Activated gamma-delta T cell treated with Interleukin-2 at 50 U/mL for 16 hours (primary cell): ENCODE measurements at regions not wholly inside any gene's neighbourhood (a gene's known extent, or its start where the extent isn't known, plus 50 kb on each side); places are given as distances from the start of the nearest gene placed in this dataset.
A peak's percentile ranks its signal among the peaks of the same experiment; 100 is the strongest.
"Not testable (repeated sequence)": the region's sequence is repeated elsewhere in the genome, so short reads cannot be mapped to it uniquely, and the experiment has no call there.

Experiments used
- DNase-seq: peaks from one replicate; pipeline ENCODE4 v3.0.0-alpha.2; 2020

DNA sequence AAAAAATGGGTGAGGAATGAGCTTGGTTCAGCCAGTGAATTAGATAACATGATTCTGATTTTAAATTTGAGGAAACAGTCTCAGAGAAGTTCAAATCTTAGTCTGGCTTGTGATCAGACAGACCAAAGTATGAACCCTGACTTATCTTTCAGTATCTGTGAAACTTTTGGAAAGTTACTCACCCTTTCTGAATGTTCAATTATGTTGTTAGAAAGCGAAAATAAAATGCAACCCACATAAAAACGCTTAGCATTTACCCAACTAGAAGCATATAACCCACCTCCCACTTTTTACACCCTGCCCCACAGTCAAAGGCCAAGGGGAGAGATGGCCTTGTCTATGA lies 319.7 kb downstream of the SPATA31A1 start:
- not testable (repeated sequence) for DNase-seq

DNA sequence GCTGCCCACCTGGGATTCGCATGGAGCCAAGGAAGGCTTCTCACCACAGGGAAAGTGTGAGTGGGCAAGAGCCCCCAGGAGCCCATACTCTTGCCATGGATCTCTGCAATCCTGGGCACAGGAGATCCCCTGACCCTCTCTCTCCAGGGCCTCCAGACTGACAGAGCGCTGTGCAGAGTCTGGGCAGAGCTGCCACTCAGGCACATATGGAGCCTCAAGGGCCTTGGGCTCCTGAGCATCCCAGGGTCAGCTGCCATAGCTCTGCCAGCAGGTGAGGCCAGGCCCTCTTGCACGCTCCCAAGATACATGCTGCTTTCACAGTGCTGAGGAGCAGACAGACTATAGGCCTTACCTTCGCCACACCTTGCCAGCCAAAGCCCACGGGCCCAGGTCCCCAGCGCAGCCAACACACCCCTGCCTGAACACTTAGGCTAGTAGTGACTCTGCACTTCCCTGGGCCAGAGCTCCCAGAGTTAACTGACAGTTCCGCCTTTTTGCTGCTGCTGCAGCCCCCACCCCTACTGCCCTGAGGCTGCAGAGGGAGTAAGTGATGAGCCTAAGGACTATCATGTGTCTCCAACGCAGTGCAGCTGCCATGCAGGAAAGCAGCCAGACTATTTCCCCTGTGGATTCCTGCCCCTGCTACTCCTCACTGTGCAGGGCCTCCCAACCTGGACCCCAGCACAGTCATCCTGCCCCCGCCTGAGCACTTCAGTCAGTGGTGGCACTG lies 323.2 kb downstream of the SPATA31A1 start:
- DNase-seq, result not testable (repeated sequence)

DNA sequence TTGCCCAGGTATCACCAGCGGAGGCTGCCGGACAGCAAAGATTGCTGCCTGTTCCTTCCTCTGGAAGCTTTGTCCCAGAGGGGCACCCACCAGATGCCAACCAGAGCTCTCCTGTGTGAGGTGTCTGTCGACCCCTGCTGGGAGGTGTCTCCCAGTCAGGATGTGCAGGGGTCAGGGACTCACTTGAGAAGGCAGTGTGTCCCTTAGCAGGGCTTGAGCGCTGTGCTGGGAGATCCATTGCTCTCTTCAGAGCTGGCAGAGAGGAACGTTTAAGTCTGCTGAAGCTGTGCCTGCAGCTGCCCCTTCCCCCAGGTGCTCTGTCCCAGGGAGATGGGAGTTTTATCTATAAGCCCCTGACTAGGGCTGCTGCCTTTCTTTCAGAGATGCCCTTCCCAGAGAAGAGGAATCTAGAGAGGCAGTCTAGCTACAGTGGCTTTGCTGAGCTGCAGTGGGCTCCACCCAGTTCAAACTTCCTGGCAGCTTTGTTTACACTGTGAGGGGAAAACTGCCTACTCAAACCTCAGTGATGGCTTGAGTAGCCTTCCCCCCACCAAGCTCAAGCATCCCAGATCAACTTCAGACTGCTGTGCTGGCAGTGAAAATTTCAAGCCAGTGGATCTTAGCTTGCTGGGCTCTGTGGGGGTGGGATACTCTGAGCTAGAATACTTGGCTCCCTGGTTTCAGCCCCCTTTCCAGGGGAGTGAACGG lies 325.4 kb downstream of the SPATA31A1 start:
- not testable (repeated sequence) for DNase-seq

DNA sequence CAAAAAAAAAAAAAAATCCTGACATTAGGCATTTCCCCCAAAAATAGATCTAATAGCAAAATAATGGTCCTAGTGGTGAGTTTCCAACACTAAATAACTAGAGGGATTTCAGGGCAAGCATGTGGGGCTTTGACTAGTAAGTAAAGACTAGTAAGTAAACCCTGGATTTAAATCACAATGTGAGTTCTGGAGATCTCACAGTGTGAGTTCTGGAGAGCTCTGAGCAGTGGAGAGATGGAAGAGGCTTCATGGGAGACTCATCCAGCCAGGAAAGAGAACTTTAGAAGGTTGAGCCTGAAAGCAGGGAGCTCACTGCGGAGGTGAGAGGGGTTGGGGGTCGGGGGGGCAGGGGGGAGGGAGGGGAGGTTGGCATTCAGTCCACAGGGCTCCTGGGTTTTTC lies 373.4 kb downstream of the SPATA31A1 start:
- DNase-seq, result not testable (repeated sequence)

DNA sequence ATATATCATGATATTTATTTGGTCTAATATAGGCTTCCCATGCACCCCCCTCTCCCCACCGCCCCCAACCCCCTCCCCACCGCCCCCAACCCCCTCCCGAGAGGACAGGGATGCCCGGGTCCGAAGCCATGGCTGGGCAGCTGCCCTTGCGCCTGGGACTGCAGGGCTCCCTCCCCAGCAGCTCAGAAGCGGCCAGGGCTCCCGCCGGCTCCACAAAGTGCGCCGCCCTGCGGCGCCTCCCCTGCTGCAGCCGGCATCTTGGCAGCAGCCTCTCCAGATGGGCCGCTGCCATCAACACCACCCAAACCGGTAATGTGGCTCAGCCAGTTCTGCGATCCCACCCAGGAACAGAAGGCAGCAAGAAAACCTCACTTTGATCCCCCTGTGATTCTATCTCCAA lies 389.4 kb downstream of the SPATA31A1 start:
- not testable (repeated sequence) for DNase-seq

DNA sequence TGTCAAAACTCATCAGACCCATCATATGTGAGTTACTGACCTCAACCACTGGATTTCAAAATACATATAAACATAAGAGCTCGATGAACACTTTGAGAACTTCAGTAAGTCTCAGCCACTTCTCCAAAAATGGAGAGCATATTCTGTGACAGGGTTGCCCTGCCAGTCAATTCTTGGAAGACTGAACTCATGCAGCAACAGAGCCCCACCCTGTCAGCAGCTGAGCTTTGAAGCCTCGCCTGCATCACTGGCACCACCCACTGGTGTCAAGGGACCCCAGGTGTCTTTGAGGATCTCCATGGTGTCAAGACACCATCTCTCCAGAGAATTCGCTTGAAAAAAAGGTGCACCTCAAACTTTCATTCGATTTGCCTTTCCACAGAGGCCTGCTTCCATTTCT lies 420.1 kb downstream of the SPATA31A1 start:
- DNase-seq, result not testable (repeated sequence)

DNA sequence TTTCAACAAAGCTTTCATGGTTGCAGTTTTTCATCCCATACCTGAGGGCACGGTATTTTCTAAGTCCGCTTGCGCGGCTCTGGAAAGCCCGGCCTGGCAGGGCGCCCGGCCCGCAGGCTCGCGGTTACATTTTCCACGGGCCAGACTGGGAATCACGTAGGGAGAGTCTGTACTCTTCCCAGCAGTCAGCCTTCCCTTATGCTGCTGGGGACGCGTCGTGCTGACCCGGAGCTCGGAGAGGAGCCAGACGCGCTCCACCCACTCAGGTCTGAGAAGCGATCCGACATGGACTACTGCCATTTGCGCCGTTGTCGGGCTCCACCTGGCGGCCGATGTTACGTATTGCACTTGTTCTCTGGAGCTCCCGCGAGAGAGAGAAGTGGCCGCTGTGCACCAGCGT lies 435.9 kb downstream of the SPATA31A1 start:
- DNase-seq, result not testable (repeated sequence)

DNA sequence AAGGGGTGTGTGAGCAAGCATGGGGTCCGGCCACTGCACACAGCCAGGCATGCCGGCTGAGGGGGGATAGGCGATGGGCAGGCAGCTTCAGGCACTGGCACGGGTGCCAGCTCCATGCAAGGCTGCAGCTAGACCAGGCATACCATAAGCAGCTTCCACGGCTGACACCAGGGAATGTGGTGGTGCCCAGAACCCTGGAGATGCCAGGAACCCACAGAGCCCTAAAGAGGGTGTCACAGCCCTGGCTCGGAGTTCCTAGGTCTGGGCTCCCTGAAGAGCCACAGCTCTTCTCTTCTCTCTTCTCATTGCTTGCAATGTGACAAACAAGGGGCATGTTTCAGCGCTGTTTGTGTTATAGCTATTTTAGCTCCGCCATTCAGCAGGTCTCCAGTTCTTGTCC lies 442.5 kb downstream of the SPATA31A1 start:
- not testable (repeated sequence) for DNase-seq

DNA sequence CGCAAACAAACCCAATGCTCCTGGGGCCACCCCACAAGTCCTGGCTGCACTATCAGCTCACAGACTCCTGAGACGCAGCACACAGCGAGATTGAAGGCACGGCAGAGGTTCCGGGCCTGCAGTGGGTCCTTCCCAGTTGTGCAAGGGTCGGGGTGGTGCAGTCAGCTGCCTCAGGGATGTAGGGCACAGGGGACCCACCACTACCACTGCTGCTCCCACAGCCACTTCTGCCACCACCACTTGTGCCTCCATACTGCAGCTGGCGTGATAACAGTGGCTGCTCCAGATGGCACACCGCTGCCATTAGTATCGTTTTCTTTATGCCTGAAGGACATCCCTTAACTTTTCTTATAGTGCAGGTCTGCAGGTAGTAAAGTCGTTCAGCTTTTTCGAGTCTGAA lies 443.8 kb downstream of the SPATA31A1 start:
- DNase-seq, result not testable (repeated sequence)

DNA sequence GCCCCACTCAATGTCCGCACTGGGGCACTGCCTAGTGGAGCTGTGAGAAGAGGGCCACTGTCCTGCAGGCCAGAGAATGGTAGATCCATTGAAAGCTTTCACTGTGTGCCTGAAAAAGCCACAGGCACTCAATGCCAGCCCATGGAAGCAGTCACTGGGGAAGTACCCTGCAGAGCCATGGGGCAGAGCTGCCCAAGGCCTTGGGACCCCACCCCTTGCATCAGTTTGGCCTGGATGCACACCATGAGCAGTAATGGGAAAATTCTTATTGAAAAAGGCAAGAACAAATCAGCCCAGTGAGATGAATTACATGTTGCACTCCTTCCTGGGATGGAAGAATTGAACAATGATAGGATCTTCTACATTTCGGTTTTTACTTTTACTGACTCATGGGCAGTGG lies 447.1 kb downstream of the SPATA31A1 start:
- not testable (repeated sequence) for DNase-seq

DNA sequence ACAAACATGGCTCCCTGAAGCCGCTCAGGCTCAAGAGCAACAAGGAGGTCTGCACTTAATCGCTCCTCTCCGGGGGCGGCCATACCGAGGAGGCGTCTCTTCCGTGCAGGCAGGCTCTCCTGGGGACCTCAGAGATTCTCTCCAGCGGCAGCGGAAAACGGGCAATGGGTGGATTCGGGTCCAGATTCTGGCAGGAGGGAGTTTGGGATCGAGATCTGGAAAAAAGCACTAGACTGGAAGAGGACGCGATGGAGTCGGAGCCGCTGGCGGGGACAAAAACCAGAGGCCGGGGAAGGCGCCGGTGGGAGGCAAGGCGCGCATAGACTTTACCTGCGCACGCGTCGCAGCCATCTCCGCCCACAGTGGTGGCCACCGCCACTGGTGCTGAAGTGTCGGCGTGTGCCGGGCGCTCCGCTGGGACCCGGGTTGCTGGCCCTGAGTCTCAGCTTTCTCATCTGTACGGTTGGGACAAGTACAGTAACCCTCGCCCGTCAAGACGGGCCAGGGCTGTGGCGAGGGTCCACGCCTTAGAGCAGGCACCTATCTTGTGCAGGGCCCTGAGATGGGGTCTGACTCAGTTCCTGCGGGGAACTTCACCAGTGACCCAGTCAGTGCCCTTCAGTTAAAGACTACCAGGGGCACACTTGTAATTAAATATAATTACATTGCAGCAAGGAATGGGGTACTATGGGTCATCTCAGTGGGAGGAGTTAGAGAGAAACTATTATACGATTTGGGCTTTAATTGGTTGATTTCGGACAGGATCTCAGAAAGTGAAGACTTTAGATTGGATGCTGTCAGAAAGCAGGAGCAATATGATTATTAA lies 454.1 kb downstream of the SPATA31A1 start:
- peak; percentile 48 for DNase-seq

DNA sequence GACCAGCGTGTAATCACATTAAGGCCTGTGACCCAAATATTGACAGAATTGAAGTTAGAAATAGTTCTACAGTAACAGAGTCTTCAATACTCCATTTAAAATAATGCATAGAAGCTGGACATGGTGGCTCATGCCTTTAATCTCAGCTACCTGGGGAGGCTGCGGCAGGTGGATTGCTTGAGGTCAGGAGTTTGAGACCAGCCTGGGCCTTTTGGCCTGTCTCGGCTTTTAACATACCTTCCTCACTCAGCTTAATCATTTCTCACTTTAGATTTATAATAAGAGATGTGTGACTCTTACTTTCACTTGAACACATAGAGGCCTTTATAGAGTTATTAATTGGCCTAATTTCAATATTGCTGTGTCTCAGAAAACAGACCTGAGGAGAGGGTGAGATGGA lies 454.9 kb downstream of the SPATA31A1 start:
- not testable (repeated sequence) for DNase-seq

DNA sequence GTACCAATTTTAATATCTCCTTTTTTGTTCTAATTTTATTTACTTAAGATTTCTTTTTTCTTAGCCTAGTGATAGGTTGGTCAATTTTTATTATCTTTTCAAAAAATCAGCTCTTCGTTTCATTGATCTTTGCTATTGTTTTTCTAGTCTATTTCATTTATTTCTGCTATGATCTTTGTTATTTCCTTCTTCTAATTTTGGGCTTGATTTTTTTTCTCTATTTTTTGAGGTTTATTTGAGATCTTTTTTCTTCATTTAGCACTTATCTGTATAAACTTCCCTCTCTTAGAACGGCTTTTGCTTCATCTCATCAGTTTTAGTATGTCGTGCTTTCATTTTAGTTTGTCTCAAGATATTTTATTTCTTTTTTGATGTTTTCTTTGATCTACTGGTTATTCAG lies 456.1 kb downstream of the SPATA31A1 start:
- not testable (repeated sequence) for DNase-seq

DNA sequence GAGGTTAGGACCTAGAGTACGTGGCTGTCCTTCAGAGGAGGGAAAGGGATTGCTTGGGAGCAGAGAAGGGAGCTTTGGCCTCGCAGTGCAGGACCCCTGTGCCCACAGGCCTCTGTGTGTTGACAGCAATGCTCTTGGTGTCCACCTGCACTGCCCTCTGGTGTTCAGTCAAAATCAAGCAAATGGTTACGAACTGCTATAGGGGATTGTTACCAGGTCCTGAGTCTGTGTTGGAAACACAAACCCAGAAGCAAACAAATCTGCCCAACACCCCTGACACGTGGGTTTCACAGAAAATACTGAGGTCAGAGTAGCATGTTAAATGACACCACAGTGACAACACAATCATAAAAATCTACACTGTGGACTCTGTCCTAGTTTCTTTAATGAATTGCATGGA lies 473.0 kb downstream of the SPATA31A1 start:
- not testable (repeated sequence) for DNase-seq
